SU-DHL-6 (cell line): ENCODE measurements at regions not wholly inside any gene's neighbourhood (a gene's known extent, or its start where the extent isn't known, plus 50 kb on each side); places are given as distances from the start of the nearest gene placed in this dataset.

ENCODE experiments used
- EZH2phosphoT487 ChIP-seq: fragments of 200-600 bp; sonication (generic), shearing (Covaris generic); conservative IDR thresholded peaks from 2 replicates; pipeline ENCODE4 v1.6.1; 2018; ENCODE audit warnings: mild to moderate bottlenecking, antibody characterized with exemption, low read length, moderate library complexity, mixed read lengths
- TF ChIP-seq, protein P1 (sequence below): fragments of 200-600 bp; sonication (generic); IDR thresholded peaks from one replicate; pipeline ENCODE4 v1.5.1; 2017; ENCODE audit warnings: antibody characterized with exemption, mild to moderate bottlenecking, low read length, moderate library complexity; ENCODE audit not compliant: insufficient read depth, poor library complexity, severe bottlenecking

DNA sequence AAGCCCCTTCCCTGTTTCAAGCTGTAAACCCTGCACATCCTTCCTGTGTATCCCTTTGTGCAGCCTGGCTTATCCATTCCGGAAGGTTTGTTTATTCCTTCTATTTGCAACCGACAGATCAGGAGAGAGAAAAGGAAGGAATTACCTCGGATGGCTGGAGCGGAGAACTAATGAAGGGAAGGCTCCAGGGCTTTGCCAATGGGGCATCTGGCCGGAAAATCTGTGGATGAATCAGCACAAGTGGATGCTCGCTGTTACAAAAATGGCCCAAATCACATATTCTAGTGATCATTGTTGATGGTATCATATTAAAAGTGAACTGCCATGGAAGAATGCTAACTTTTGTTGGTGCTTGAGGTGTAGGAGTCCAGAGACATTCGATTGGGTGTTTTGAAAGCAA, 97.1 kb downstream of the AQP4 start:
- TF ChIP-seq, protein P1, sequence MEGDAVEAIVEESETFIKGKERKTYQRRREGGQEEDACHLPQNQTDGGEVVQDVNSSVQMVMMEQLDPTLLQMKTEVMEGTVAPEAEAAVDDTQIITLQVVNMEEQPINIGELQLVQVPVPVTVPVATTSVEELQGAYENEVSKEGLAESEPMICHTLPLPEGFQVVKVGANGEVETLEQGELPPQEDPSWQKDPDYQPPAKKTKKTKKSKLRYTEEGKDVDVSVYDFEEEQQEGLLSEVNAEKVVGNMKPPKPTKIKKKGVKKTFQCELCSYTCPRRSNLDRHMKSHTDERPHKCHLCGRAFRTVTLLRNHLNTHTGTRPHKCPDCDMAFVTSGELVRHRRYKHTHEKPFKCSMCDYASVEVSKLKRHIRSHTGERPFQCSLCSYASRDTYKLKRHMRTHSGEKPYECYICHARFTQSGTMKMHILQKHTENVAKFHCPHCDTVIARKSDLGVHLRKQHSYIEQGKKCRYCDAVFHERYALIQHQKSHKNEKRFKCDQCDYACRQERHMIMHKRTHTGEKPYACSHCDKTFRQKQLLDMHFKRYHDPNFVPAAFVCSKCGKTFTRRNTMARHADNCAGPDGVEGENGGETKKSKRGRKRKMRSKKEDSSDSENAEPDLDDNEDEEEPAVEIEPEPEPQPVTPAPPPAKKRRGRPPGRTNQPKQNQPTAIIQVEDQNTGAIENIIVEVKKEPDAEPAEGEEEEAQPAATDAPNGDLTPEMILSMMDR, result no peak
- no peak for TF ChIP-seq EZH2phosphoT487
